Hepatocyte (in vitro differentiated cells): ENCODE measurements at regions not wholly inside any gene's neighbourhood (a gene's known extent, or its start where the extent isn't known, plus 50 kb on each side); places are given as distances from the start of the nearest gene placed in this dataset.

Experiments used
- CTCF ChIP-seq: fragments of 200-600 bp; sonication (generic); IDR thresholded peaks from 2 replicates; pipeline ENCODE4 v1.5.1; 2016; ENCODE audit warnings: antibody characterized with exemption, mild to moderate bottlenecking; ENCODE audit not compliant: poor library complexity
- EZH2 ChIP-seq: fragments of 200-600 bp; sonication (generic); IDR thresholded peaks from 2 replicates; pipeline ENCODE4 v1.6.1; 2016; ENCODE audit warnings: antibody characterized with exemption, mild to moderate bottlenecking, borderline replicate concordance
- EZH2phosphoT487 ChIP-seq: fragments of 200-600 bp; sonication (generic); IDR thresholded peaks from one replicate; pipeline ENCODE4 v1.6.1; 2018; ENCODE audit warnings: antibody characterized with exemption, mild to moderate bottlenecking, low read depth, moderate library complexity; ENCODE audit not compliant: unreplicated experiment, severe bottlenecking

- no peak for TF ChIP-seq CTCF
- no peak for TF ChIP-seq EZH2
- TF ChIP-seq EZH2phosphoT487 = no peak
These were observed 53.6 kb upstream of the FYN start for GRCh38 chr6:111926731-111927302.
